ENCODE measurements at regions not wholly inside any gene's neighbourhood (a gene's known extent, or its start where the extent isn't known, plus 50 kb on each side); places are given as distances from the start of the nearest gene placed in this dataset.

GRCh38 chrX:112991801-112992200 lies 151.2 kb upstream of the AMOT start:
- Mint-ChIP-seq H3K4me1 (no peaks in the 10 kb centered on the region), H3K4me3 (no peak overlapping the region), H3K9me3 (no peaks in the 10 kb centered on the region), H3K36me3 (ENCODE audit: low read depth) (no peaks in the 10 kb centered on the region), H3K27me3 (ENCODE audit: insufficient read depth, low read depth, poor library complexity) (no peaks in the 10 kb centered on the region), H3K27ac (no peak overlapping the region)
- Histone ChIP-seq H4K20me1 (replicated peaks; ENCODE audit: insufficient read depth) (no peaks in the 10 kb centered on the region), H3K9me2 (ENCODE audit: insufficient read depth) (no peaks in the 10 kb centered on the region), H3K27me3 (ENCODE audit: insufficient read depth) (no peaks in the 10 kb centered on the region), H3K4me1 (ENCODE audit: insufficient read depth) (no peaks in the 10 kb centered on the region), H3K79me2 (replicated peaks; ENCODE audit: insufficient read depth) (no peaks in the 10 kb centered on the region), H3K36me3 (ENCODE audit: insufficient read depth) (no peaks in the 10 kb centered on the region), H3K4me2 (no peak overlapping the region), H3F3A (replicated peaks; ENCODE audit: low read depth) (no peaks in the 10 kb centered on the region), H2AFZ (no peak overlapping the region), H3K27ac (ENCODE audit: low read depth) (no peak overlapping the region), H3K4me3 (no peak overlapping the region)
- TF ChIP-seq REST (IDR thresholded peaks at IDR 0.05; ENCODE audit: unreplicated experiment) = no peak
- TF ChIP-seq NANOG (IDR thresholded peaks at IDR 0.05; ENCODE audit: borderline replicate concordance) = no peak
- no peak for TF ChIP-seq ZNF462 (CRISPR knock-in tag; IDR thresholded peaks at IDR 0.05)
- DNase-seq (ENCODE audit: low spot score) = no peak
- ATAC-seq = no peak

Measured in GM23338 (cell line).